Lung (tissue), 11 donors: ENCODE measurements at regions not wholly inside any gene's neighbourhood (a gene's known extent, or its start where the extent isn't known, plus 50 kb on each side); places are given as distances from the start of the nearest gene placed in this dataset.
"Not testable (repeated sequence)": the region's sequence is repeated elsewhere in the genome, so short reads cannot be mapped to it uniquely, and the experiment has no call there.

Experiments used
- ATAC-seq: fragments of 200-7000 bp; cut with Tn5 transposase; one replicate; pipeline ENCODE4 v1.9.1; 2020; ENCODE audit warnings: moderate number of reproducible peaks; ENCODE audit not compliant: insufficient read depth, low FRiP score
- DNase-seq, 3 donors: peaks; one replicate each; pipeline ENCODE4 v3.0.0-alpha.2; 2013 to 2017
- H3K27ac ChIP-seq, 2 donors: one replicate each; pipeline ENCODE4 v1.5.1; 2013; ENCODE audit warnings: mild to moderate bottlenecking in 2 of 2, moderate library complexity in 2 of 2, control low read depth in 1 of 2, inconsistent platforms in 1 of 2, low read depth in 1 of 2, low read length in 1 of 2
- H3K27me3 ChIP-seq, 3 donors: one replicate each; pipeline ENCODE4 v1.5.1; 2013; ENCODE audit warnings: low read length in 2 of 3; ENCODE audit not compliant: control insufficient read depth in 3 of 3, insufficient read depth in 3 of 3
- H3K36me3 ChIP-seq, 4 donors: one replicate each; pipeline ENCODE4 v1.5.1; 2013; ENCODE audit warnings: low read length in 4 of 4, mild to moderate bottlenecking in 1 of 4, moderate library complexity in 1 of 4; ENCODE audit not compliant: control insufficient read depth in 4 of 4, insufficient read depth in 4 of 4
- H3K4me1 ChIP-seq, 5 donors: one replicate each; pipeline ENCODE4 v1.5.1; 2013; ENCODE audit warnings: low read length in 5 of 5, mild to moderate bottlenecking in 2 of 5, moderate library complexity in 1 of 5; ENCODE audit not compliant: control insufficient read depth in 5 of 5, insufficient read depth in 5 of 5
- H3K4me3 ChIP-seq: one replicate; pipeline ENCODE4 v1.5.1; 2013; ENCODE audit warnings: mild to moderate bottlenecking, control low read depth, moderate library complexity
- H3K9ac ChIP-seq, 2 donors: one replicate each; pipeline ENCODE4 v1.5.1; 2013; ENCODE audit warnings: low read length in 2 of 2, control low read depth in 1 of 2; ENCODE audit not compliant: insufficient read depth in 1 of 2
- H3K9me3 ChIP-seq, 4 donors: one replicate each; pipeline ENCODE4 v1.5.1; 2013; ENCODE audit warnings: low read length in 3 of 4, mild to moderate bottlenecking in 1 of 4, moderate library complexity in 1 of 4; ENCODE audit not compliant: control insufficient read depth in 4 of 4, insufficient read depth in 3 of 4
- WGBS, 2 donors: extraction: QIAGEN DNeasy Blood & Tissue Kit; methylation state at CpG; one replicate each; pipeline ENCODE4 v1.1.7; 2013; 5-methylcytosine and 5-hydroxymethylcytosine counted together
- TF ChIP-seq, protein P1 (sequence below): IDR thresholded peaks from 2 replicates; pipeline ENCODE4 v1.5.1; 2012; ENCODE audit warnings: mild to moderate bottlenecking; ENCODE audit errors: control extremely low read depth, extremely low read depth
- donor health status: control.
- donor health status: control.
- donor health status: Bipolar disorder and iron deficiency.
- donor health status: healthy.
- donor health status: DM: yes; HTN: yes; CAD: no.

GRCh38 chr4:13998850-13999445, 371.4 kb upstream of the BOD1L1 start:
- 60 to 72% methylated on average over 3 of the region's 3 CpGs for WGBS, 2 donors
- H3K4me3 ChIP-seq: no peak overlapping the region

DNA sequence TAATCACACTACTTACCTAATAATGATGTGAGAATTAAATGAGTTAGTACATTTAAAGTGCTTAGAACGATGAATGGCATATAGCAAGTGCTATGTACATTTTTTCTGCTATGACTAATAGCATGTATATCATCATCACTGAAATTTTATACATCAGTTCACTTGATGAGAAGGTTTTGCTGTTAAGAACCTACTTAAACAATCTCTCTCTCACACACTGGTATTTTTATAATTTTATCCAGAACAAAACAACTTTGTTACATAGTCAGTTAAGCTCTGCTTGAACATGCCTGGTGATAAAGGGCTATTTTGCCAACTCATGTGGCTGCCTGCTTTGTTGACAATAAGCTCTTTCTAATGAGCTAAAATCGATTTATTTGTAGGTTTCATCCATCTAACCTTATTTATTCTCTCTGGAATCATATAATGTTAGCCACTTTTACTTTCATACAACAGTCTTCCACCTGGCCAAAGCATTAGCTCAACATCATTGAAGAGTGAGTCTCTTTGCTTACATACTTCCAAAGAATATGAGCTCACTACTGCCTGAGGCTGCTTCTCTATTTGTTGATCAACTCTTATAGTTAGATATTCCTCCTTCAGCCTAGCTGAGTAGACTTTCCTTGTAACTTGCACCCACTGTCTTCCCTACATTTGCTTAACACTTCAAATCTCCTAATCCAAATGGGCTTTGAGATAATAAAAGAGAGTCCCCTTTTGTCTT, 372.7 kb upstream of the BOD1L1 start:
- H3K4me1 ChIP-seq: peaks cover 0 to 13% (median 0%) of the 10 kb centered on the region in 5 donors
- peaks cover 0 to 11% (median 0%) of the 10 kb centered on the region in 4 donors for H3K9me3 ChIP-seq
- no peak overlapping the region for H3K4me3 ChIP-seq
- H3K27me3 ChIP-seq: no peaks in the 10 kb centered on the region
- no peak overlapping the region for H3K27ac ChIP-seq
- DNase-seq (no peak), ATAC-seq (no peak)
- H3K9ac ChIP-seq: no peak overlapping the region
- WGBS, 2 donors: 47 to 66% methylated on average over 2 of the region's 2 CpGs
- H3K36me3 ChIP-seq: no peaks in the 10 kb centered on the region
- TF ChIP-seq, protein P1, sequence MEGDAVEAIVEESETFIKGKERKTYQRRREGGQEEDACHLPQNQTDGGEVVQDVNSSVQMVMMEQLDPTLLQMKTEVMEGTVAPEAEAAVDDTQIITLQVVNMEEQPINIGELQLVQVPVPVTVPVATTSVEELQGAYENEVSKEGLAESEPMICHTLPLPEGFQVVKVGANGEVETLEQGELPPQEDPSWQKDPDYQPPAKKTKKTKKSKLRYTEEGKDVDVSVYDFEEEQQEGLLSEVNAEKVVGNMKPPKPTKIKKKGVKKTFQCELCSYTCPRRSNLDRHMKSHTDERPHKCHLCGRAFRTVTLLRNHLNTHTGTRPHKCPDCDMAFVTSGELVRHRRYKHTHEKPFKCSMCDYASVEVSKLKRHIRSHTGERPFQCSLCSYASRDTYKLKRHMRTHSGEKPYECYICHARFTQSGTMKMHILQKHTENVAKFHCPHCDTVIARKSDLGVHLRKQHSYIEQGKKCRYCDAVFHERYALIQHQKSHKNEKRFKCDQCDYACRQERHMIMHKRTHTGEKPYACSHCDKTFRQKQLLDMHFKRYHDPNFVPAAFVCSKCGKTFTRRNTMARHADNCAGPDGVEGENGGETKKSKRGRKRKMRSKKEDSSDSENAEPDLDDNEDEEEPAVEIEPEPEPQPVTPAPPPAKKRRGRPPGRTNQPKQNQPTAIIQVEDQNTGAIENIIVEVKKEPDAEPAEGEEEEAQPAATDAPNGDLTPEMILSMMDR: no peak

More at GRCh38 chr4:13998850-13999445, 371.4 kb upstream of the BOD1L1 start:
- peak in 2 of 3 donors; percentile 39 to 76 for DNase-seq
- ATAC-seq: no peak
- TF ChIP-seq, protein P1: no peak
- H3K27ac ChIP-seq: no peak overlapping the region
- H3K9me3 ChIP-seq: peaks cover 0 to 9% (median 0%) of the 10 kb centered on the region in 4 donors
- no peak overlapping the region for H3K9ac ChIP-seq
- H3K36me3 ChIP-seq: no peaks in the 10 kb centered on the region
- H3K4me1 ChIP-seq: peaks cover 0 to 13% (median 0%) of the 10 kb centered on the region in 5 donors
- H3K27me3 ChIP-seq: no peaks in the 10 kb centered on the region

- H3K4me1 ChIP-seq: peaks cover 0 to 13% (median 0%) of the 10 kb centered on the region in 5 donors
- ATAC-seq, H3K27ac ChIP-seq: not testable (repeated sequence)
These were observed 374.8 kb upstream of the BOD1L1 start for GRCh38 chr4:14002331-14002730.

GRCh38 chr4:14008494-14008893, 381.0 kb upstream of the BOD1L1 start:
- no peaks in the 10 kb centered on the region for H3K36me3 ChIP-seq
- TF ChIP-seq, protein P1: no peak
- no peaks in the 10 kb centered on the region for H3K4me1 ChIP-seq
- peaks cover 0 to 3% (median 0%) of the 10 kb centered on the region in 4 donors for H3K9me3 ChIP-seq
- no peaks in the 10 kb centered on the region for H3K27me3 ChIP-seq
- H3K27ac ChIP-seq: no peak overlapping the region
- no peak overlapping the region for H3K9ac ChIP-seq
- ATAC-seq (no peak), DNase-seq (no peak)
- no peak overlapping the region for H3K4me3 ChIP-seq
- 46 to 62% methylated on average over 3 of the region's 3 CpGs for WGBS, 2 donors

More at GRCh38 chr4:14002331-14002730, 374.8 kb upstream of the BOD1L1 start:
- WGBS, 2 donors: 83 to 88% methylated on average over 3 of the region's 3 CpGs
- H3K4me3 ChIP-seq, H3K27me3 ChIP-seq, H3K36me3 ChIP-seq, H3K9ac ChIP-seq, DNase-seq: not testable (repeated sequence)
- peaks cover 0 to 11% (median 0%) of the 10 kb centered on the region in 4 donors for H3K9me3 ChIP-seq
